ENCODE measurements at regions not wholly inside any gene's neighbourhood (a gene's known extent, or its start where the extent isn't known, plus 50 kb on each side); places are given as distances from the start of the nearest gene placed in this dataset.
A peak's percentile ranks its signal among the peaks of the same experiment; 100 is the strongest.

GRCh38 chr3:117405359-117405758 lies 695.8 kb downstream of the TUSC7 start:
- H3K9me2 ChIP-seq (ENCODE audit: insufficient read depth) = no peaks in the 10 kb centered on the region; the same call in 1 of the 2 replicates
- Mint-ChIP-seq H3K4me1 (peaks cover 42% of the 10 kb centered on the region), H3K36me3 (ENCODE audit: low read depth) (no peaks in the 10 kb centered on the region; the same call in 2 of the 3 replicates), H3K27me3 (ENCODE audit: insufficient read depth, low read depth, poor library complexity) (peaks cover 17% of the 10 kb centered on the region), H3K9me3 (no peaks in the 10 kb centered on the region), H3K4me3 (0 out of 3 replicates have a peak overlapping the region, but pooled peaks have one; percentile 12), H3K27ac (no peak overlapping the region)
- H3F3A ChIP-seq (replicated peaks; ENCODE audit: low read depth) = no peaks in the 10 kb centered on the region
- H3K27me3 ChIP-seq (ENCODE audit: insufficient read depth) = peaks cover 27% of the 10 kb centered on the region
- no peak overlapping the region for H2AFZ ChIP-seq
- H3K4me2 ChIP-seq = peak overlapping the region; percentile 66
- no peaks in the 10 kb centered on the region for H3K79me2 ChIP-seq (replicated peaks; ENCODE audit: insufficient read depth)
- ATAC-seq (no peak), DNase-seq (ENCODE audit: low spot score) (peak; percentile 3)
- H3K4me1 ChIP-seq (ENCODE audit: insufficient read depth) = peaks cover 42% of the 10 kb centered on the region
- 0 out of 2 replicates have a peak overlapping the region, but pooled peaks have one; percentile 17 for H3K4me3 ChIP-seq
- H3K36me3 ChIP-seq (ENCODE audit: insufficient read depth) = no peaks in the 10 kb centered on the region
- TF ChIP-seq ZNF462 (CRISPR knock-in tag; IDR thresholded peaks at IDR 0.05) = 0 out of 2 replicates have a peak, but pooled peaks have one; percentile 15
- TF ChIP-seq STAT1 (IDR thresholded peaks at IDR 0.05; ENCODE audit: unreplicated experiment) = no peak
- no peak for TF ChIP-seq REST (IDR thresholded peaks at IDR 0.05; ENCODE audit: unreplicated experiment)
- no peak for TF ChIP-seq POLR2AphosphoS5 (IDR thresholded peaks at IDR 0.05; ENCODE audit: low read depth)
- no peak overlapping the region for H3K27ac ChIP-seq (ENCODE audit: low read depth)
- no peaks in the 10 kb centered on the region for H4K20me1 ChIP-seq (replicated peaks; ENCODE audit: insufficient read depth)

All from GM23338 (cell line).